SU-DHL-6 (cell line): ENCODE measurements at regions not wholly inside any gene's neighbourhood (a gene's known extent, or its start where the extent isn't known, plus 50 kb on each side); places are given as distances from the start of the nearest gene placed in this dataset.

Source experiments
- H2AFZ ChIP-seq: fragments of 200-600 bp; sonication (generic); 2 replicates; pipeline ENCODE4 v1.6.1; 2014; ENCODE audit warnings: low read depth, mild to moderate bottlenecking, moderate library complexity, mixed read lengths, antibody characterized with exemption, low read length; ENCODE audit not compliant: severe bottlenecking
- H3F3A ChIP-seq: fragments of 200-600 bp; shearing (Covaris generic); 2 replicates; pipeline ENCODE4 v1.6.0; 2016; ENCODE audit warnings: antibody characterized with exemption, mild to moderate bottlenecking; ENCODE audit not compliant: insufficient read depth
- H3K27ac ChIP-seq: fragments of 200-600 bp; sonication (generic); 2 replicates; pipeline ENCODE4 v1.5.1; 2016; ENCODE audit warnings: low read depth, mild to moderate bottlenecking, low read length, moderate library complexity, mixed read lengths
- H3K27me3 ChIP-seq: fragments of 200-600 bp; sonication (generic), shearing (Covaris generic); 2 replicates; pipeline ENCODE4 v1.6.0; 2014; ENCODE audit warnings: mild to moderate bottlenecking, low read length
- H3K36me3 ChIP-seq: fragments of 200-600 bp; sonication (generic); 2 replicates; pipeline ENCODE4 v1.6.1; 2014; ENCODE audit warnings: mild to moderate bottlenecking, low read length, mixed read lengths
- H3K4me2 ChIP-seq: fragments of 300-600, 200-600 bp; shearing (Covaris generic), sonication (generic); 2 replicates; pipeline ENCODE4 v1.6.0; 2014; ENCODE audit warnings: low read length, low read depth, mild to moderate bottlenecking; ENCODE audit not compliant: poor library complexity, severe bottlenecking
- H3K4me3 ChIP-seq: fragments of 200-600 bp; sonication (generic); 2 replicates; pipeline ENCODE4 v1.5.1; 2014; ENCODE audit warnings: antibody characterized with exemption, low read length, mild to moderate bottlenecking, mixed read lengths; ENCODE audit not compliant: insufficient read depth, poor library complexity, severe bottlenecking
- H3K79me2 ChIP-seq: fragments of 200-600 bp; sonication (generic); 2 replicates; pipeline ENCODE4 v1.6.1; 2014; ENCODE audit warnings: mild to moderate bottlenecking, low read length, moderate library complexity; ENCODE audit not compliant: insufficient read depth
- H3K9ac ChIP-seq: fragments of 200-600 bp; sonication (generic); 2 replicates; pipeline ENCODE4 v1.7.0; 2014; ENCODE audit warnings: mild to moderate bottlenecking, low read length
- H3K9me2 ChIP-seq: fragments of 200-600 bp; sonication (generic); replicated peaks from 2 replicates; pipeline ENCODE4 v1.6.1; 2014; ENCODE audit warnings: low read length; ENCODE audit not compliant: insufficient read depth
- H3K9me3 ChIP-seq: fragments of 200-600 bp; sonication (generic); 2 replicates; pipeline ENCODE4 v1.6.1; 2014; ENCODE audit warnings: low read length, mixed read lengths; ENCODE audit not compliant: insufficient read depth
- H4K20me1 ChIP-seq: fragments of 200-600 bp; sonication (generic); 2 replicates; pipeline ENCODE4 v1.6.1; 2014; ENCODE audit warnings: low read depth, mild to moderate bottlenecking, antibody characterized with exemption, low read length, moderate library complexity, mixed read lengths
- EZH2phosphoT487 ChIP-seq: fragments of 200-600 bp; sonication (generic), shearing (Covaris generic); conservative IDR thresholded peaks from 2 replicates; pipeline ENCODE4 v1.6.1; 2018; ENCODE audit warnings: mild to moderate bottlenecking, antibody characterized with exemption, low read length, moderate library complexity, mixed read lengths
- TF ChIP-seq, protein P1 (sequence below): fragments of 200-600 bp; sonication (generic); IDR thresholded peaks from one replicate; pipeline ENCODE4 v1.5.1; 2017; ENCODE audit warnings: antibody characterized with exemption, mild to moderate bottlenecking, low read length, moderate library complexity; ENCODE audit not compliant: insufficient read depth, poor library complexity, severe bottlenecking

DNA sequence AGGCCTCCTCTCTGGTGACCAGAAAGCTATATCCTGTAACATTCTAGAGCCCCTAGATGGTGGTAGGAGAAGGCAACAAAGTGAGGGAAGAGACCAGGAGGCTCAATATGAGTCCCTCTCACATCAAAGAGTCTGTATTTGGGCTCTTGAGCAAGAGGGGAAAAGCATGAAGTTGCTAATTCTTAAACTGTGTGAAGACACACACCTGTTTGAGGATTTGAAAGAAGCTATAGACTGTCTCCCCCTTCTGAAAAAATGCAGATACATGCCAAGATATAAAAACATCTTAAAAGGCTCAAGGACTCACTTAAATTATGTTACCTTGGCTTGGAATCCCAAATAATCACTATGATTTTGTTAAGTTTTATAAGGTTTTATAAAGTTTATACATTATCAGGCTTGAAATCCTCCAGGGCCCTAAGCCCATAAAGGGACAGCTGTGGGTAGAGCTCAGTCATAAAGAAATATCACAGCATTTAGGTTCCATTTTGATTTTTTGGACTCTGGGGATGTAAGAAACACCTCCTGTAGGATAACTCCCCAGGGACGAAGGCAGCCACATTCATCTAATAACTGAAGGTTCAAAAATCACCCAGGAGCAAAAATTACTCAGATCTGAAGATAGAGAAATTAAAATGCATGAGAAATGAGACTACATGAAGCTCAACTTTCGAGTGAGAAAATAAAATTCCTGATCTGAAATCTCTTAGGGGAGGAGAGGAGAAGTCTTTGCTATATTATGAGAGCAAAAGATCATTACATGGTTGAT, 136.1 kb upstream of the LGALSL start:
- Histone ChIP-seq H3K27ac (no peak overlapping the region), H3K27me3 (no peaks in the 10 kb centered on the region)

GRCh38 chr2:64318476-64318748, 135.6 kb upstream of the LGALSL start:
- Histone ChIP-seq H2AFZ (no peak overlapping the region), H4K20me1 (no peaks in the 10 kb centered on the region), H3K9me3 (no peaks in the 10 kb centered on the region), H3K9ac (no peak overlapping the region), H3K27me3 (no peaks in the 10 kb centered on the region), H3K79me2 (no peaks in the 10 kb centered on the region), H3K9me2 (no peaks in the 10 kb centered on the region), H3K27ac (no peak overlapping the region), H3K4me2 (no peak overlapping the region), H3F3A (no peaks in the 10 kb centered on the region), H3K4me3 (no peak overlapping the region), H3K36me3 (no peaks in the 10 kb centered on the region)
- no peak for TF ChIP-seq EZH2phosphoT487
- TF ChIP-seq, protein P1, sequence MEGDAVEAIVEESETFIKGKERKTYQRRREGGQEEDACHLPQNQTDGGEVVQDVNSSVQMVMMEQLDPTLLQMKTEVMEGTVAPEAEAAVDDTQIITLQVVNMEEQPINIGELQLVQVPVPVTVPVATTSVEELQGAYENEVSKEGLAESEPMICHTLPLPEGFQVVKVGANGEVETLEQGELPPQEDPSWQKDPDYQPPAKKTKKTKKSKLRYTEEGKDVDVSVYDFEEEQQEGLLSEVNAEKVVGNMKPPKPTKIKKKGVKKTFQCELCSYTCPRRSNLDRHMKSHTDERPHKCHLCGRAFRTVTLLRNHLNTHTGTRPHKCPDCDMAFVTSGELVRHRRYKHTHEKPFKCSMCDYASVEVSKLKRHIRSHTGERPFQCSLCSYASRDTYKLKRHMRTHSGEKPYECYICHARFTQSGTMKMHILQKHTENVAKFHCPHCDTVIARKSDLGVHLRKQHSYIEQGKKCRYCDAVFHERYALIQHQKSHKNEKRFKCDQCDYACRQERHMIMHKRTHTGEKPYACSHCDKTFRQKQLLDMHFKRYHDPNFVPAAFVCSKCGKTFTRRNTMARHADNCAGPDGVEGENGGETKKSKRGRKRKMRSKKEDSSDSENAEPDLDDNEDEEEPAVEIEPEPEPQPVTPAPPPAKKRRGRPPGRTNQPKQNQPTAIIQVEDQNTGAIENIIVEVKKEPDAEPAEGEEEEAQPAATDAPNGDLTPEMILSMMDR: no peak

More for the DNA sequence above, 136.1 kb upstream of the LGALSL start:
- Histone ChIP-seq H3K9me2 (no peaks in the 10 kb centered on the region), H3K9ac (no peak overlapping the region), H4K20me1 (no peaks in the 10 kb centered on the region), H3K9me3 (no peaks in the 10 kb centered on the region), H3K79me2 (no peaks in the 10 kb centered on the region), H3K4me3 (no peak overlapping the region), H3K36me3 (no peaks in the 10 kb centered on the region), H2AFZ (no peak overlapping the region), H3F3A (no peaks in the 10 kb centered on the region), H3K4me2 (no peak overlapping the region)
- TF ChIP-seq, protein P1: no peak
- TF ChIP-seq EZH2phosphoT487: no peak

DNA sequence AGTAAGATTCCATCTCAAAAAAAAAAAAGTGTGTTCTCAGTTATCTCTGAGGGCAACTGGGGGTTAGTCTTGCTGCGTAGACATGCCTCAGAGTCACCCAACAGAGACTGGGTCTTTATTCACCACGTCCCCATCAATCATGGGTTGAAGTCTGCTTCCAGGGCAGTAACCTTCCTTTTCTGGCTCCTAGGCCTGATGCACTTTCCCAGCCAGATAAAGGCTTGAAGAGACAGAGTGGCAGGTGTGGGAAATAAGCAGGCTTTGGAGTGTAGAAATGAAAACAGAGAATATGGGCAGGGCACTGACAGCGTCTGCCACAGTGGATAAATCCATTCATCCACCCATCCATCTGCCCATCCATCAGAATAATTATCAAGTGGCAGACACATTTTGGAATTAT, 134.1 kb upstream of the LGALSL start:
- Histone ChIP-seq H2AFZ (no peak overlapping the region), H4K20me1 (no peaks in the 10 kb centered on the region), H3F3A (no peaks in the 10 kb centered on the region), H3K4me3 (no peak overlapping the region), H3K9me3 (no peaks in the 10 kb centered on the region), H3K79me2 (no peaks in the 10 kb centered on the region), H3K27ac (no peak overlapping the region), H3K27me3 (no peaks in the 10 kb centered on the region), H3K4me2 (no peak overlapping the region), H3K36me3 (no peaks in the 10 kb centered on the region), H3K9me2 (no peaks in the 10 kb centered on the region), H3K9ac (no peak overlapping the region)
- TF ChIP-seq, protein P1: no peak
- no peak for TF ChIP-seq EZH2phosphoT487
